ENCODE measurements at regions not wholly inside any gene's neighbourhood (a gene's known extent, or its start where the extent isn't known, plus 50 kb on each side); places are given as distances from the start of the nearest gene placed in this dataset.

- DNase-seq (no peak), FAIRE-seq (no peak)
- Histone ChIP-seq H3K4me3 (ENCODE audit: low read length in 3 of 3) (no peak overlapping the region), H3K9me3 (ENCODE audit: control insufficient read depth in 2 of 3, insufficient read depth in 1 of 3, low read length in 3 of 3) (no peaks in the 10 kb centered on the region), H3K27ac (ENCODE audit: low read depth in 2 of 2, low read length in 2 of 2) (no peak overlapping the region), H3K36me3 (ENCODE audit: control insufficient read depth in 2 of 3, insufficient read depth in 3 of 3, low read length in 3 of 3) (no peaks in the 10 kb centered on the region), H3K4me1 (ENCODE audit: control insufficient read depth in 2 of 3, insufficient read depth in 2 of 3, low read depth in 1 of 3, low read length in 3 of 3) (no peaks in the 10 kb centered on the region), H3K27me3 (ENCODE audit: control insufficient read depth, insufficient read depth, low read length) (no peaks in the 10 kb centered on the region), H3K9ac (ENCODE audit: low read length in 3 of 3) (no peak overlapping the region)
- intact Hi-C loops (cut with DNase I): no loop called here
- TF ChIP-seq, protein P1, sequence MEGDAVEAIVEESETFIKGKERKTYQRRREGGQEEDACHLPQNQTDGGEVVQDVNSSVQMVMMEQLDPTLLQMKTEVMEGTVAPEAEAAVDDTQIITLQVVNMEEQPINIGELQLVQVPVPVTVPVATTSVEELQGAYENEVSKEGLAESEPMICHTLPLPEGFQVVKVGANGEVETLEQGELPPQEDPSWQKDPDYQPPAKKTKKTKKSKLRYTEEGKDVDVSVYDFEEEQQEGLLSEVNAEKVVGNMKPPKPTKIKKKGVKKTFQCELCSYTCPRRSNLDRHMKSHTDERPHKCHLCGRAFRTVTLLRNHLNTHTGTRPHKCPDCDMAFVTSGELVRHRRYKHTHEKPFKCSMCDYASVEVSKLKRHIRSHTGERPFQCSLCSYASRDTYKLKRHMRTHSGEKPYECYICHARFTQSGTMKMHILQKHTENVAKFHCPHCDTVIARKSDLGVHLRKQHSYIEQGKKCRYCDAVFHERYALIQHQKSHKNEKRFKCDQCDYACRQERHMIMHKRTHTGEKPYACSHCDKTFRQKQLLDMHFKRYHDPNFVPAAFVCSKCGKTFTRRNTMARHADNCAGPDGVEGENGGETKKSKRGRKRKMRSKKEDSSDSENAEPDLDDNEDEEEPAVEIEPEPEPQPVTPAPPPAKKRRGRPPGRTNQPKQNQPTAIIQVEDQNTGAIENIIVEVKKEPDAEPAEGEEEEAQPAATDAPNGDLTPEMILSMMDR (IDR thresholded peaks at IDR 0.05; ENCODE audit: borderline replicate concordance, extremely low read depth, insufficient read depth): no peak
These were observed 96.9 kb downstream of the FAM76B start for GRCh38 chr11:95692526-95693260.

DNA sequence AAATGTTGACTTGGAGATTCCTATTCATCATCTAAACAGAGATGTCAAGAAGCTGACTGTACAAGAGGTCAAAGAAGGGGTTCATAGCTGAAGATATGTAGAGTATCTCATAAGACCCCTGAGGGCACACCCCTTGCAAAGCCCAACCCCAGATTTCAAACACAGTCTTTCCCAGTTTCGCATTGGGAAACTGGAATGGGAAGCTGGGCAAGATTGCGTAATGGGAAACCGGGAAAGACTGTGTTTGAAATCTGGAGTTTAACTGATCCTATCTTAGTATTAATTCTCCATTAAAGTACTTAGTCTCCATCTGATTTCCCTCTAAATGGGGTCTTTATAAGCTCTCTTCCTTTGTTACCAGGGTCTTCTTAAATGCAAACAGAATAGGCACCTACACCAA, 99.5 kb downstream of the FAM76B start:
- no peak for DNase-seq
- TF ChIP-seq, protein P1 (IDR thresholded peaks at IDR 0.05; ENCODE audit: borderline replicate concordance, extremely low read depth, insufficient read depth): no peak
- Histone ChIP-seq H3K27ac (ENCODE audit: low read depth in 2 of 2, low read length in 2 of 2) (no peak overlapping the region), H3K36me3 (ENCODE audit: control insufficient read depth in 2 of 3, insufficient read depth in 3 of 3, low read length in 3 of 3) (no peaks in the 10 kb centered on the region), H3K27me3 (ENCODE audit: control insufficient read depth, insufficient read depth, low read length) (no peaks in the 10 kb centered on the region), H3K4me3 (ENCODE audit: low read length in 3 of 3) (no peak overlapping the region), H3K9me3 (ENCODE audit: control insufficient read depth in 2 of 3, insufficient read depth in 1 of 3, low read length in 3 of 3) (no peaks in the 10 kb centered on the region), H3K9ac (ENCODE audit: low read length in 3 of 3) (no peak overlapping the region), H3K4me1 (ENCODE audit: control insufficient read depth in 2 of 3, insufficient read depth in 2 of 3, low read depth in 1 of 3, low read length in 3 of 3) (no peaks in the 10 kb centered on the region)
- intact Hi-C loops (cut with DNase I): no loop called here
- no peak for FAIRE-seq

DNA sequence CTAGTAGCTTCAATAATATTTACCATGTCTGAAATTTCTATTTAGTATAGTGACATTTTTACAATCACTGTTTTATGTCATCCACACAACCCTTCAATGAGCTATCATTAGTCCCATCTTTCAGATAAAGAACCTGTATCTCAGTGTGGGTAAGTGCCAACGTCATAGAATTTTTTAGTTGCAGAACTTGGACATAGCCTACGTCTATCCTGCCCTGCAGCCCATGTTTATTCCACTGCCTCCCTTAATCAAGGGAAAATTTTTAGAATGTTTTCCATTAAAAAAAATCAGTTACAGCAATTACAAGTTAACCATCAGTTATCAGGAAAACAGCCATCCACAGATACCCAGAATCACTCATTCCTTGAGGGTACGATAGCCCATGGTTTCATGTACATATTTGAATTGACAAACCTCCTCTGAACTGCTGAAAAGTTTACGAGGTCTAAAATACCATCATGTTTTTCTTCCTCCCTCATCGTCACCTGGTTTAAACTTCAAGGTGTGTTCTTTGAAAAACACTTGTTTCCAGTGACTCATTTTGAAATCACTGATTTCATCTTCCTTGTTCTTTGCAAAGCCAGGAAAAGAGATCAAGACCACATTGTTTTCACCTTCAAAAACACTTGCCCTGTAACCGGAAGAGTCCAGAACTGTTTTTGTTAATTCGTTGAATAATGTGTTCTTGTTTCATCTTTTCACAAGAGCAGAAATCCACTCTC, 100.9 kb downstream of the FAM76B start:
- Histone ChIP-seq H3K4me1 (ENCODE audit: control insufficient read depth in 2 of 3, insufficient read depth in 2 of 3, low read depth in 1 of 3, low read length in 3 of 3) (no peaks in the 10 kb centered on the region), H3K36me3 (ENCODE audit: control insufficient read depth in 2 of 3, insufficient read depth in 3 of 3, low read length in 3 of 3) (no peaks in the 10 kb centered on the region), H3K9ac (ENCODE audit: low read length in 3 of 3) (no peak overlapping the region), H3K9me3 (ENCODE audit: control insufficient read depth in 2 of 3, insufficient read depth in 1 of 3, low read length in 3 of 3) (no peaks in the 10 kb centered on the region), H3K4me3 (ENCODE audit: low read length in 3 of 3) (no peak overlapping the region), H3K27ac (ENCODE audit: low read depth in 2 of 2, low read length in 2 of 2) (no peak overlapping the region), H3K27me3 (ENCODE audit: control insufficient read depth, insufficient read depth, low read length) (no peaks in the 10 kb centered on the region)
- intact Hi-C loops (cut with DNase I): no loop called here
- DNase-seq (no peak), FAIRE-seq (no peak)
- TF ChIP-seq, protein P1 (IDR thresholded peaks at IDR 0.05; ENCODE audit: borderline replicate concordance, extremely low read depth, insufficient read depth): no peak
